Midbrain (tissue), 1 donor: ENCODE measurements at regions not wholly inside any gene's neighbourhood (a gene's known extent, or its start where the extent isn't known, plus 50 kb on each side); places are given as distances from the start of the nearest gene placed in this dataset.
A peak's percentile ranks its signal among the peaks of the same experiment; 100 is the strongest.

Experiments
- DNase-seq: peaks from one replicate; lab custom pipeline; 2025; lab: John Stamatoyannopoulos, UW

DNA sequence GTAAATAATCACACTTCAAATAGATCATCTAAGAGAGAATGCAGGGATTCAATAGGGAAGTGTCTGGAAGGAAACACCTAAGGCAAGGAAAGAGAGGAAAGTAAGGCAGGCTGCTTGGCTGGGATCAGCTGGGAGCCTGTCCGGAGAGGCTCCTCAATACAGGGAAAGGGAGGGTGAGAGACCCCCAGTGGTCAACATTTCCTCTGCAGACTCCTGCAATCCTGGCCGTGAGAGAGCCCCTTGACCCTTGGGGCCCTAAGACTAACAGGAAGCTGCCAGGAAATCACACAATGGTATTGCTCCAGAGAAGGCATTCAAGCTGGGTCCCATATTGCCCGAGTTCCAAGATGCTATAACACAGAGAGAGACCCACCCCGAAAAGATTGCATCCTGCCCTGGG, 549.4 kb downstream of the NYAP2 start:
- DNase-seq, result no peak

DNA sequence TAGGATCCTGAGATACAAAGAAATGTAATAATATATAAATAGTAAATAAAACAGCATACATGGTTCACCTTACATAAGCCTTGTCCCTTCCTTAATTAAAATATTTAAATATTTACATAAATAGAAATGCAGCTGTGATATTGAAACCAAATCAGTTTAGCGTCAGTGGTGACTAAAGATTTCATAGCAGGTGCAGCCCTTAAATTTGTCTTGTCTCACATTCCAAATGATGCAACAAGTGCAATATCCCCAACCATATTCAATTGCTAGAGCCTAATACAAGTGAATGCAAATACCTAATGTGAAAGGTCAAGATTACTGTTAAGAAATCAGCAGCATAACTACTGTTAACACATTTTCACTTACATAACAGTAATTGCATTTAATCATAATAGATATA, 539.5 kb downstream of the NYAP2 start:
- DNase-seq, result no peak

- DNase-seq, result no peak
Observed at GRCh38 chr2:225937625-225938187, 538.2 kb downstream of the NYAP2 start.

DNA sequence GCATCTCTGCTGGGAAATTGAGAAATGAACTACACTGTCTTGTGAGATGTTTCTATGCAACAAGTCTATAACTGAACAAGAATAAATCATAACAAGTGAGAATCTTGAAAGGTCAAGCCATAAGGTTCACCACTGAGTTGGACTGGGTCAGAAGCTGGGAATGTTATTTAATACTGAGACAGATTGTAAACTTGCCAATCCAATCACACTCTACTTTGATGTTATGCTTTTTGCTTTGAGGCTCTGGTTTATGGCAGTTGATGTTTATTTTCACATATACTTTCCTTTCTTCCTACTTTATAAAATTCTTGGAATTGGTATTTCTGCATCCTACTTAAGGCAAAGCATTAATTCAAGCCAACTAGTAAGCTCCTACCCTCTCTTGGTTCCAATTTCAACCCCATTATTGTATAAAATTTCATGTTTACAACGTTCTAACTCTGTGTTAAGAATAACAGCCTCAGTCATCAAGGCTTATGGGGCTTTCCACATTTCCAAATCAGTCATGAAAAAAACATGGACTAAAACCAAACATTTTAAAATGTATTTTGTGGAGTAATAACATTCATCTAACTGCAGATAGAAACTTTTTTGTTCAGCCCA, 533.4 kb downstream of the NYAP2 start:
- DNase-seq, result no peak

GRCh38 chr2:225930687-225931086, 531.2 kb downstream of the NYAP2 start:
- no peak for DNase-seq

- no peak for DNase-seq
Observed at GRCh38 chr2:225920621-225921220, 521.2 kb downstream of the NYAP2 start.

GRCh38 chr2:225916692-225917091, 517.2 kb downstream of the NYAP2 start:
- DNase-seq, result no peak

GRCh38 chr2:225911019-225911418, 511.5 kb downstream of the NYAP2 start:
- DNase-seq, result no peak

GRCh38 chr2:225895126-225895525, 495.6 kb downstream of the NYAP2 start:
- no peak for DNase-seq

GRCh38 chr2:225894236-225894980, 494.9 kb downstream of the NYAP2 start:
- no peak for DNase-seq

DNA sequence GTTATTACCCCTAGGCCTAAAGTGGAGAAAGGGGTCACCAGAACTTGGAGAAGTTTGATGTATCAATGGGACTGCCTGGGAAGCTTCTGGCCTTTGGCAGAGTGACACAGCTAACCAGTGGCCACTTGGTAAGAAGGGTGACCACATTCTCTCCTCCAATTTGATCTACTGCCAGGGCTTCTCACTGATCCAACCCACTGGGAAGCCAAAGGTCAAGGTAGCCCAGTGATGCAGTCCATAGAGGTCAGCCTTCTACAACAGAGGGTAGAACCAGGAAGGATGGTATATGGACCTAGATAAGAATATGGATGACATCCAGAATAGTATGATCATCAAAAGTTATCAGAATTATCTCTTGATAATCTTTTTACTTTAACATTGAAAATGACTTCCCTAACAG, 493.6 kb downstream of the NYAP2 start:
- no peak for DNase-seq

GRCh38 chr2:225891771-225892170, 492.3 kb downstream of the NYAP2 start:
- no peak for DNase-seq

GRCh38 chr2:225891013-225891412, 491.5 kb downstream of the NYAP2 start:
- DNase-seq, result no peak

GRCh38 chr2:225889452-225889851, 489.9 kb downstream of the NYAP2 start:
- DNase-seq, result peak; percentile 40

DNA sequence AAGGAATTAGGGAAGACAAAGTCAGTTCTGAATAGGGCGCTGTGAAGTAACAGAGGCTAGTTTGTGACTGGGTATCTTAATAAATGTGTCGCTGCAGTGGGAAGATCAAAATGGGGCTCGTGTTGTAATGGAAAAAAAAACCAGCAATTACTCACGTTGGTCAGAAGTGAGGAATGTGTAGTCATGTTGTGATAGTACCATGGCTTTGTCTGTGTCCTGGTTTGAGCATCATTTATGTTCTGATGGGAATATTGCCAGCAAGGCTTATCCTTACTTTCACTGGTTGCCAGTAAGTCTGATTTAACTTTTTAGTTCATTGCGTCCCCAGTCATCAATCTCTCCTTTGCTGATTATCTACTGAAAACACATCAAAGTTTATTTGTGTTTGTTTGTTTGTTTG, 467.6 kb downstream of the NYAP2 start:
- no peak for DNase-seq

- DNase-seq, result no peak
Observed at GRCh38 chr2:225865468-225865867, 466.0 kb downstream of the NYAP2 start.

GRCh38 chr2:225864394-225864793, 464.9 kb downstream of the NYAP2 start:
- no peak for DNase-seq

- no peak for DNase-seq
Observed at GRCh38 chr2:225842939-225843338, 443.4 kb downstream of the NYAP2 start.

DNA sequence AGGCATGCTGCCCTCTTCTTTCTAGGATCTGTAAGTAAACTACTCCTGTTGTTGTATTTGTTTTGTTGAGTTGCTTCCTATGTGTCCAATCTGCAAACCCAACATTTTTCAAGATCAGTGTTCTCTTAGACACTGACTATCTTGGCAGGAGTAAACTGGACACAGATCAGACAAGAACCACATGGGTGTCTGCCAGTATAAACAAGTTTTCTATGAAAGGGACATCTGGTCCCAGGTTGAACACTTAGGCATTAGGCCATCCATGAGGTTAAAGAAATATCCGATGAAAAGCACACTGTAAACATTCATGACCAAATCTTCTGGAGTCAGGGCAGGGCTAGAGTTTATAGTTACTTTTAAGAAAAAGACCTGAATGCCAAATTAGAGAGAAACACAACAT, 441.8 kb downstream of the NYAP2 start:
- no peak for DNase-seq

GRCh38 chr2:225837328-225837727, 437.8 kb downstream of the NYAP2 start:
- no peak for DNase-seq

DNA sequence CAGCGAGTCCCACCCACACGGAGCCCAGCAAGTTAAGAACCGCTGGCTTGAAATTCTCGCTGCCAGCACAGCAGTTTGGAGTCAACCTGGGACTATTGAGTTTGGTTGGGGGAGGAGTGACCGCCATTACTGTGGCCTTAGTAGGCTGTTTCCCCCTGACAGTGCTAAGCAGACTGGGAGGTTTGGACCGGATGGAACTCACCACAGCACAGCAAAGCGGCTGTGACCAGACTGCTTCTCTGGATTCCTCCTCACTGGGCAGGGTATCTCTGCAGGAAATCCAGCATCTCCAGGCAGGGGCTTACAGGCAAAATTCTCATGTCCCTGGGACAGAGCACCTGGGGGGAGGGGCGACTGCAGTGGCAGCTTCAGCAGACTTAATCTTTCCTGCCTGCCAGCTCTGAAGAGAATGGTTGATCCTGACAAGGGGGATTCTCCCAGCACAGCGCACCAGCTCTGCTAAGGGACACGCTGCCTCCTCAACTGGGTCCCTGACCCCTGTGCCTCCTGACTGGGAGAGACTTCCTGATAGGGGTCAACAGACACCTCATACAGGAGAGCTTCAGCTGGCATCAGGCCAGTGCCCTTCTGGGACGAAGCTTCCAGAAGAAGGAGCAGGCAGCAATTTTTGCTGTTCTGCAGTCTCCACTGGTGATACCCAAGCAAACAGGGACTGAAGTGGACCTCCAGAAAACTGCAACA, 425.4 kb downstream of the NYAP2 start:
- no peak for DNase-seq

DNA sequence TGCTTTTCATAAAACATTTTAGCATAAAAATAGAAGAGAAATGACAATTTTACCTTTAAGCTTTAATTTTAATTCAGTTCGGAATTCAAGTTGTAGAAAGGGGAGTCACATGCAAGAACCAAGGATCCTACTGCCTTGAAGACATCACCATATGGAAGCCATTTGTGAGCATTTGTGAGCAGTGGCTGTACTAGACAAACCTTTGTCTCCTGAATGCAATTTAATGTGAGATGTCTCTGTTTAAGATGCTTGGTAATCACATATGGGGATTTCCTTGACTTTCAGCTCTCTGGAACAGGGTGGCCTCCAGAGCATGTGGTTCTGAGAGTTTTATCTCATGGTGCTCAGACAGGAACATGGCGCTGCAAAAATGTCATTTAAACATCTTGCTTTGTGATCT, 421.8 kb downstream of the NYAP2 start:
- DNase-seq, result no peak

DNA sequence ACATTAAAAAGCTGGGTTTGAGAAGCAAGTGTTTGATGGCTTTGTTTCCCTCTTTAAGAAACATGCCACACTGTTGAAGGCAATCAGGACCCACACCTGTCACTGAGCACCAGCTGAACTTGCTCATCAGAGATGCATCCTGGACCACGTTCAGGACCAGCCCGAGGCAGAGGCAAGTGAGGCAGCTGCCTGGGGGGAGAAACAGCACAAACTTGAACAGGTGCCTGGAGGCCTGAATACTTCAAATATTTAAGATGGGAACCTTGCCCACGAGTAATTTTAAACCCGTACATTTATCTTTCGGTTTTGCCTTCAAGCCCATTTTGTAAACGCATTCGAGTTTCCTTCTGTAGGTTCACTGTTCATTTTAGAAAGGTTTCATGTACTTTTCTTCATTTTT, 421.3 kb downstream of the NYAP2 start:
- no peak for DNase-seq
